B cell (primary cell): ENCODE measurements at regions not wholly inside any gene's neighbourhood (a gene's known extent, or its start where the extent isn't known, plus 50 kb on each side); places are given as distances from the start of the nearest gene placed in this dataset.

Experiments
- CTCF ChIP-seq: fragments of 200-600 bp; IDR thresholded peaks from one replicate; pipeline ENCODE4 v1.8.0; 2022; ENCODE audit warnings: antibody characterized with exemption, mild to moderate bottlenecking
- EZH2 ChIP-seq: IDR thresholded peaks from 2 replicates; pipeline ENCODE4 v1.6.1; 2012; ENCODE audit warnings: borderline replicate concordance, low read depth, mild to moderate bottlenecking, moderate library complexity, low read length; ENCODE audit not compliant: insufficient read depth, poor library complexity, severe bottlenecking

GRCh38 chr16:79426663-79427062 lies 173.9 kb downstream of the MAF start:
- no peak for TF ChIP-seq CTCF
- TF ChIP-seq EZH2 = no peak
